ENCODE measurements at regions not wholly inside any gene's neighbourhood (a gene's known extent, or its start where the extent isn't known, plus 50 kb on each side); places are given as distances from the start of the nearest gene placed in this dataset.
A peak's percentile ranks its signal among the peaks of the same experiment; 100 is the strongest.

GRCh38 chr3:191066669-191067068 is 132.4 kb upstream of the OSTN start:
- intact Hi-C loops (cut with micrococcal nuclease) = loop anchor here (5.0 to 10.0 kb wide), 2 partner anchors 171 to 328 kb away; no protein-coding TSS in a partner anchor
- Histone ChIP-seq H3K4me2 (ENCODE audit: low read depth, low read length) (peak overlapping the region; percentile 64; the same call in 1 of the 2 replicates), H2BK120ac (ENCODE audit: low read depth, low read length) (peak overlapping the region; percentile 99), H3K9me1 (ENCODE audit: insufficient read depth, low read length) (peaks cover 2% of the 10 kb centered on the region), H3K79me1 (ENCODE audit: low read depth in 1 of 2, low read length in 2 of 2) (no peaks in the 10 kb centered on the region; a peak in 2 of 4 replicates), H3K27me3 (ENCODE audit: control insufficient read depth, insufficient read depth, low read length) (no peaks in the 10 kb centered on the region), H2AFZ (replicated peaks; ENCODE audit: low read length, poor library complexity) (no peak overlapping the region), H3K4me3 (ENCODE audit: insufficient read depth, low read depth, low read length) (no peak overlapping the region), H4K20me1 (ENCODE audit: insufficient read depth, low read length) (no peaks in the 10 kb centered on the region), H4K91ac (ENCODE audit: insufficient read depth, low read depth, low read length) (no peak overlapping the region), H3K27ac (ENCODE audit: insufficient read depth, low read length) (no peak overlapping the region), H2BK20ac (ENCODE audit: low read depth, low read length) (peak overlapping the region; percentile 63; the same call in 1 of the 2 replicates), H3K9ac (ENCODE audit: low read depth, low read length) (no peak overlapping the region), H3K4ac (ENCODE audit: low read depth, low read length) (peak overlapping the region; percentile 92; the same call in 1 of the 2 replicates), H3K23ac (ENCODE audit: low read depth, low read length) (no peak overlapping the region; the same call in 1 of the 2 replicates), H3K18ac (ENCODE audit: low read depth, low read length) (peak overlapping the region; percentile 83; the same call in 1 of the 2 replicates), H2AK9ac (replicated peaks; ENCODE audit: low read depth, low read length, poor library complexity) (no peak overlapping the region), H3K56ac (ENCODE audit: extremely low read depth, insufficient read depth, low read length) (0 out of 2 replicates have a peak overlapping the region, but pooled peaks have one; percentile 16), H3K9me3 (ENCODE audit: control insufficient read depth, insufficient read depth, low read length) (no peaks in the 10 kb centered on the region), H2BK5ac (ENCODE audit: low read depth, low read length, poor library complexity, severe bottlenecking) (peak overlapping the region; percentile 98), H4K8ac (ENCODE audit: low read depth in 2 of 2, low read length in 2 of 2) (peak overlapping the region; percentile 67 to 69; a peak in 3 of 4 replicates), H4K5ac (ENCODE audit: low read depth, low read length) (peak overlapping the region; percentile 88; the same call in 1 of the 2 replicates), H3K14ac (replicated peaks; ENCODE audit: low read depth, low read length) (no peak overlapping the region), H3K4me1 (ENCODE audit: control insufficient read depth, insufficient read depth, low read length) (peaks cover 17% of the 10 kb centered on the region; the same call in 1 of the 2 replicates), H2BK15ac (ENCODE audit: low read depth, low read length) (0 out of 3 replicates have a peak overlapping the region, but pooled peaks have one; percentile 45), H2AK5ac (ENCODE audit: low read depth, low read length) (no peak overlapping the region), H3K36me3 (ENCODE audit: control insufficient read depth, insufficient read depth, low read length) (no peaks in the 10 kb centered on the region)
- in situ Hi-C loops (cut with MboI; ENCODE audit: low sequenced_read_pairs) = no loop called here
- ATAC-seq (ENCODE audit: low read depth) (peak; percentile 46), DNase-seq (peak; percentile 81)
- no CpG with 5 or more reads among the region's 1 CpG for WGBS, 2 experiments (ENCODE audit: extremely low coverage in 2 of 2, insufficient read length in 1 of 2)
- CTCF ChIA-PET = no interaction called here
- TF ChIP-seq RFX5 (IDR thresholded peaks at IDR 0.05; ENCODE audit: low read depth, low read length) (no peak), FOS (IDR thresholded peaks at IDR 0.05; ENCODE audit: low read depth, low read length) (peak; percentile 86)
- BruUV-seq (replicated peaks) = no TSS peak
- POLR2A ChIA-PET (ENCODE audit: unreplicated experiment) = no interaction called here
- dilution Hi-C loops (cut with HindIII; ENCODE audit: low sequenced_read_pairs, unreplicated experiment) = no loop called here

Data from IMR-90 (cell line).